Spleen (tissue), 7 donors: ENCODE measurements at regions not wholly inside any gene's neighbourhood (a gene's known extent, or its start where the extent isn't known, plus 50 kb on each side); places are given as distances from the start of the nearest gene placed in this dataset.

Source experiments
- CTCF ChIP-seq, 11 experiments: fragments of 200-600 bp in 7 of 11; fragments of 450-650 bp in 4 of 11; sonication (generic) in 4 of 11; IDR thresholded peaks in 8 of 11; conservative IDR thresholded peaks in 3 of 11; 1 replicate in 7 of 11; 2 replicates in 4 of 11; pipeline versions ENCODE4 v1.4.0 to v1.8.0; 2016 to 2021; ENCODE audit warnings: antibody characterized with exemption in 11 of 11, inconsistent platforms in 4 of 11, mild to moderate bottlenecking in 1 of 11
- POLR2A ChIP-seq, 3 donors: fragments of 450-650 bp; IDR thresholded peaks; one replicate each; pipeline ENCODE4 v1.5.1; 2017; ENCODE audit warnings: antibody characterized with exemption in 3 of 3, mild to moderate bottlenecking in 1 of 3
- donor health status: DM: no; HTN: no; CAD: no; lungs with moderate emphysema.
- donor health status: DM: no; HTN: no; CAD: no.
- donor health status: DM: no; HTN: no; CAD: no.

GRCh38 chr1:82706741-82707140 is 906.0 kb downstream of the ADGRL2 start:
- TF ChIP-seq POLR2A (IDR thresholded peaks at IDR 0.05) (no peak), CTCF (IDR thresholded peaks at IDR 0.05 in 8 of 11, conservative IDR thresholded peaks at IDR 0.05 in 3 of 11) (no peak)
